ENCODE measurements at regions not wholly inside any gene's neighbourhood (a gene's known extent, or its start where the extent isn't known, plus 50 kb on each side); places are given as distances from the start of the nearest gene placed in this dataset.

GRCh38 chr2:212628586-212628985 lies 90.0 kb upstream of the ERBB4 start:
- H3K36me3 ChIP-seq = no peaks in the 10 kb centered on the region
- H3K27me3 ChIP-seq = no peaks in the 10 kb centered on the region
- TF ChIP-seq CTCF (IDR thresholded peaks at IDR 0.05) = no peak
- no peak overlapping the region for H3K4me3 ChIP-seq
- 32% methylated on average over 1 of the region's 1 CpG for whole genome bisulfite sequencing (ENCODE audit: insufficient coverage, low coverage, low lambda C conversion rate, missing lambda C conversion rate)
- no peaks in the 10 kb centered on the region for H3K9me3 ChIP-seq
- DNase-seq = no peak
- H3K27ac ChIP-seq = no peak overlapping the region
- no peak for ATAC-seq
- intact Hi-C loops (cut with DNase I) = no loop called here
- H3K4me1 ChIP-seq = no peaks in the 10 kb centered on the region

GRCh38 chr2:212626371-212626918 lies 87.8 kb upstream of the ERBB4 start:
- intact Hi-C loops (cut with DNase I) = no loop called here
- Histone ChIP-seq H3K36me3 (no peaks in the 10 kb centered on the region), H3K4me3 (no peak overlapping the region), H3K9me3 (no peaks in the 10 kb centered on the region), H3K27ac (no peak overlapping the region), H3K4me1 (no peaks in the 10 kb centered on the region), H3K27me3 (no peaks in the 10 kb centered on the region)
- ATAC-seq = no peak
- TF ChIP-seq POLR2A (IDR thresholded peaks at IDR 0.05) (no peak), CTCF (IDR thresholded peaks at IDR 0.05) (no peak)
- DNase-seq = no peak
- 62% methylated on average over 5 of the region's 5 CpGs for WGBS (ENCODE audit: insufficient coverage, low coverage, low lambda C conversion rate, missing lambda C conversion rate)

- ATAC-seq = no peak
- 83% methylated on average over 1 of the region's 1 CpG for WGBS (ENCODE audit: insufficient coverage, low coverage, low lambda C conversion rate, missing lambda C conversion rate)
Observed at GRCh38 chr2:212619954-212620353, 81.4 kb upstream of the ERBB4 start.

GRCh38 chr2:212618636-212619035 lies 80.0 kb upstream of the ERBB4 start:
- intact Hi-C loops (cut with DNase I) = no loop called here
- DNase-seq (no peak), ATAC-seq (no peak)
- WGBS (ENCODE audit: insufficient coverage, low coverage, low lambda C conversion rate, missing lambda C conversion rate) = 43% methylated on average over 2 of the region's 2 CpGs
- Histone ChIP-seq H3K27me3 (no peaks in the 10 kb centered on the region), H3K9me3 (no peaks in the 10 kb centered on the region), H3K36me3 (no peaks in the 10 kb centered on the region), H3K27ac (no peak overlapping the region), H3K4me1 (no peaks in the 10 kb centered on the region), H3K4me3 (no peak overlapping the region)
- TF ChIP-seq POLR2A (IDR thresholded peaks at IDR 0.05) (no peak), CTCF (IDR thresholded peaks at IDR 0.05) (no peak)

More at GRCh38 chr2:212619954-212620353, 81.4 kb upstream of the ERBB4 start:
- TF ChIP-seq CTCF (IDR thresholded peaks at IDR 0.05) = no peak
- Histone ChIP-seq H3K27me3 (no peaks in the 10 kb centered on the region), H3K27ac (no peak overlapping the region), H3K36me3 (no peaks in the 10 kb centered on the region), H3K9me3 (no peaks in the 10 kb centered on the region), H3K4me3 (no peak overlapping the region), H3K4me1 (no peaks in the 10 kb centered on the region)
- intact Hi-C loops (cut with DNase I) = no loop called here
- DNase-seq = no peak

GRCh38 chr2:212610872-212611425 lies 72.3 kb upstream of the ERBB4 start:
- ATAC-seq = no peak
- no peak for TF ChIP-seq POLR2A (IDR thresholded peaks at IDR 0.05)
- TF ChIP-seq CTCF (IDR thresholded peaks at IDR 0.05) = no peak
- no peaks in the 10 kb centered on the region for H3K4me1 ChIP-seq

More at GRCh38 chr2:212610872-212611425, 72.3 kb upstream of the ERBB4 start:
- WGBS (ENCODE audit: insufficient coverage, low coverage, low lambda C conversion rate, missing lambda C conversion rate) = 36% methylated on average over 2 of the region's 3 CpGs
- no peaks in the 10 kb centered on the region for H3K36me3 ChIP-seq
- no peak overlapping the region for H3K27ac ChIP-seq
- H3K9me3 ChIP-seq = no peaks in the 10 kb centered on the region
- H3K4me3 ChIP-seq = no peak overlapping the region
- intact Hi-C loops (cut with DNase I) = no loop called here
- no peak for DNase-seq
- no peaks in the 10 kb centered on the region for H3K27me3 ChIP-seq
